NCI-H2029 treated with DMSO at 0.1 percent for 48 hours (cell line): ENCODE measurements at regions not wholly inside any gene's neighbourhood (a gene's known extent, or its start where the extent isn't known, plus 50 kb on each side); places are given as distances from the start of the nearest gene placed in this dataset.

Source experiments
- DNase-seq: peaks from one replicate; lab custom pipeline; 2025; lab: John Stamatoyannopoulos, UW

- no peak for DNase-seq
Measured at GRCh38 chr6:54010340-54011276, 100.6 kb upstream of the MLIP start.

GRCh38 chr6:54011277-54011648 is 100.0 kb upstream of the MLIP start:
- no peak for DNase-seq

- DNase-seq, result no peak
Measured at GRCh38 chr6:54013966-54014365, 97.3 kb upstream of the MLIP start.

- no peak for DNase-seq
Measured at GRCh38 chr6:54014440-54014839, 96.8 kb upstream of the MLIP start.

GRCh38 chr6:54017877-54018276 is 93.4 kb upstream of the MLIP start:
- DNase-seq, result no peak

- DNase-seq, result no peak
Measured at GRCh38 chr6:54018722-54019121, 92.5 kb upstream of the MLIP start.

GRCh38 chr6:54019860-54020259 is 91.4 kb upstream of the MLIP start:
- DNase-seq, result no peak

GRCh38 chr6:54020334-54020733 is 90.9 kb upstream of the MLIP start:
- DNase-seq, result no peak

- DNase-seq, result no peak
Measured at GRCh38 chr6:54026652-54027400, 84.4 kb upstream of the MLIP start.

- DNase-seq, result no peak
Measured at GRCh38 chr6:54028170-54028569, 83.1 kb upstream of the MLIP start.

GRCh38 chr6:54029187-54029586 is 82.1 kb upstream of the MLIP start:
- DNase-seq, result no peak

GRCh38 chr6:54031169-54031568 is 80.1 kb upstream of the MLIP start:
- DNase-seq, result no peak

GRCh38 chr6:54037277-54037779 is 73.9 kb upstream of the MLIP start:
- no peak for DNase-seq

GRCh38 chr6:54040545-54040944 is 70.7 kb upstream of the MLIP start:
- no peak for DNase-seq

- DNase-seq, result no peak
Measured at GRCh38 chr6:54041239-54041638, 70.0 kb upstream of the MLIP start.

GRCh38 chr6:54043360-54043759 is 67.9 kb upstream of the MLIP start:
- DNase-seq, result no peak

GRCh38 chr6:54044059-54044458 is 67.2 kb upstream of the MLIP start:
- DNase-seq, result no peak

GRCh38 chr6:54048782-54049181 is 62.5 kb upstream of the MLIP start:
- DNase-seq, result no peak

- DNase-seq, result no peak
Measured at GRCh38 chr6:54050750-54051149, 60.5 kb upstream of the MLIP start.

GRCh38 chr6:54053881-54054391 is 57.3 kb upstream of the MLIP start:
- DNase-seq, result no peak

GRCh38 chr6:54056105-54056504 is 55.1 kb upstream of the MLIP start:
- no peak for DNase-seq

- DNase-seq, result no peak
Measured at GRCh38 chr6:54057058-54057457, 54.2 kb upstream of the MLIP start.

- DNase-seq, result no peak
Measured at GRCh38 chr6:54058236-54058635, 53.0 kb upstream of the MLIP start.
